AG04450 (cell line): ENCODE measurements at regions not wholly inside any gene's neighbourhood (a gene's known extent, or its start where the extent isn't known, plus 50 kb on each side); places are given as distances from the start of the nearest gene placed in this dataset.

ENCODE experiments used
- CTCF ChIA-PET: fragments of 300-600, 350-600 bp; formaldehyde crosslinking; extraction: SDS; loops from one replicate; lab custom pipeline; 2022; ENCODE audit warnings: antibody characterized with exemption, inconsistent platforms; lab: Charles Lee
- POLR2A ChIA-PET: fragments of 350-600 bp; formaldehyde crosslinking; extraction: SDS; loops from one replicate; lab custom pipeline; 2021; ENCODE audit warnings: antibody characterized with exemption, inconsistent platforms; lab: Yijun Ruan, JAX
- DNase-seq: peaks from one replicate; pipeline ENCODE4 v3.0.0-alpha.2; 2011; ENCODE audit warnings: low read depth, low spot score
- H3K27ac ChIP-seq: one replicate; pipeline ENCODE4 v1.5.1; 2012; ENCODE audit warnings: low read depth, low read length, control low read depth
- H3K27me3 ChIP-seq: one replicate; pipeline ENCODE4 v1.6.0; 2012; ENCODE audit warnings: low read length; ENCODE audit not compliant: control insufficient read depth, insufficient read depth
- H3K4me3 ChIP-seq: 2 replicates; pipeline ENCODE4 v1.5.1; 2011; ENCODE audit warnings: mild to moderate bottlenecking, low read depth, low read length, control low read depth
- H3K9me3 ChIP-seq: 2 replicates; pipeline ENCODE4 v1.5.1; 2012; ENCODE audit warnings: low read length; ENCODE audit not compliant: control insufficient read depth, insufficient read depth
- CTCF ChIP-seq: IDR thresholded peaks from 2 replicates; pipeline ENCODE4 v1.5.1; 2011; ENCODE audit warnings: low read depth, low read length, control low read depth, inconsistent platforms

- TF ChIP-seq CTCF, result no peak
- Histone ChIP-seq H3K27me3 (no peaks in the 10 kb centered on the region), H3K27ac (no peak overlapping the region), H3K4me3 (no peak overlapping the region), H3K9me3 (no peaks in the 10 kb centered on the region)
- ChIA-PET CTCF (interaction anchor here (1.3 kb wide), 1 partner anchor 110 kb away, joined by 3 read pairs; no protein-coding TSS in a partner anchor), POLR2A (no interaction called here)
- no peak for DNase-seq
These were observed 116.6 kb upstream of the IFNE start for GRCh38 chr9:21598749-21599148.

GRCh38 chr9:21605489-21605931 lies 123.4 kb upstream of the IFNE start:
- H3K27ac ChIP-seq, result no peak overlapping the region
- ChIA-PET CTCF (interaction anchor here (1.0 kb wide), 1 partner anchor 183 kb away, joined by 3 read pairs; no protein-coding TSS in a partner anchor), POLR2A (no interaction called here)
- H3K27me3 ChIP-seq, result no peaks in the 10 kb centered on the region
- DNase-seq, result peak; percentile 42
- no peak for TF ChIP-seq CTCF
- H3K9me3 ChIP-seq, result no peaks in the 10 kb centered on the region
- H3K4me3 ChIP-seq, result no peak overlapping the region

- DNase-seq, result no peak
- CTCF ChIA-PET, result interaction anchor here (0.8 kb wide), 1 partner anchor 400 kb away, joined by 3 read pairs; no protein-coding TSS in a partner anchor
- TF ChIP-seq CTCF, result no peak
- no peak overlapping the region for H3K27ac ChIP-seq
- H3K9me3 ChIP-seq, result no peaks in the 10 kb centered on the region
- H3K4me3 ChIP-seq, result no peak overlapping the region
- POLR2A ChIA-PET, result no interaction called here
- no peaks in the 10 kb centered on the region for H3K27me3 ChIP-seq
These were observed 125.5 kb upstream of the IFNE start for GRCh38 chr9:21607576-21607975.

GRCh38 chr9:21608200-21608599 lies 126.1 kb upstream of the IFNE start:
- no peaks in the 10 kb centered on the region for H3K9me3 ChIP-seq
- H3K27ac ChIP-seq, result no peak overlapping the region
- DNase-seq, result no peak
- POLR2A ChIA-PET, result no interaction called here
- CTCF ChIA-PET, result no interaction called here
- no peak overlapping the region for H3K4me3 ChIP-seq
- TF ChIP-seq CTCF, result no peak
- no peaks in the 10 kb centered on the region for H3K27me3 ChIP-seq

GRCh38 chr9:21609506-21609905 lies 127.4 kb upstream of the IFNE start:
- no peaks in the 10 kb centered on the region for H3K27me3 ChIP-seq
- TF ChIP-seq CTCF, result no peak
- no peak for DNase-seq
- ChIA-PET CTCF (interaction anchor here (0.9 kb wide), 1 partner anchor 175 kb away, joined by 3 read pairs; no protein-coding TSS in a partner anchor), POLR2A (no interaction called here)
- no peak overlapping the region for H3K4me3 ChIP-seq
- H3K9me3 ChIP-seq, result no peaks in the 10 kb centered on the region
- no peak overlapping the region for H3K27ac ChIP-seq
